Activated naive CD4-positive, alpha-beta T cell treated with Interleukin-2 at 50 U/mL for 16 hours (primary cell): ENCODE measurements at regions not wholly inside any gene's neighbourhood (a gene's known extent, or its start where the extent isn't known, plus 50 kb on each side); places are given as distances from the start of the nearest gene placed in this dataset.
A peak's percentile ranks its signal among the peaks of the same experiment; 100 is the strongest.

ENCODE experiments used
- DNase-seq: peaks from one replicate; pipeline ENCODE4 v3.0.0-alpha.2; 2020

- no peak for DNase-seq
These were observed 200.0 kb downstream of the AUH start for GRCh38 chr9:91161465-91162300.

GRCh38 chr9:91162311-91162710 is 199.4 kb downstream of the AUH start:
- peak; percentile 35 for DNase-seq

- peak; percentile 35 for DNase-seq
These were observed 198.8 kb downstream of the AUH start for GRCh38 chr9:91162784-91163443.

DNA sequence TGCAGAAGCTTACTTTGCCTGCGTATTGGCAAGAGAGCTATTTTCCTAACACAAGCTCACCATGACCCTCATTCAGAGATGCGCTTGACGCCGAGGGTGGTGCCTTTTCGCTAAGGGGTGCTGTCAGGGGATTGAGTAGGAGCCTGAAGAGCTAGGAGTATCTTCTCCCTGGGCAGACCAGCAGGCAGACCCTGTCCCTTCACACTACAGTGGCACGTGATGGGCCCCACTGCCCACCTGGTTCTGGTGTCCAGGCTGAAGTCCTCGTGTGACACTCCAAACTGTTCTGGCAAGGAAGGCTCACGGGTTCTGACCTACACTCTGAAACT is 198.3 kb downstream of the AUH start:
- DNase-seq = no peak

DNA sequence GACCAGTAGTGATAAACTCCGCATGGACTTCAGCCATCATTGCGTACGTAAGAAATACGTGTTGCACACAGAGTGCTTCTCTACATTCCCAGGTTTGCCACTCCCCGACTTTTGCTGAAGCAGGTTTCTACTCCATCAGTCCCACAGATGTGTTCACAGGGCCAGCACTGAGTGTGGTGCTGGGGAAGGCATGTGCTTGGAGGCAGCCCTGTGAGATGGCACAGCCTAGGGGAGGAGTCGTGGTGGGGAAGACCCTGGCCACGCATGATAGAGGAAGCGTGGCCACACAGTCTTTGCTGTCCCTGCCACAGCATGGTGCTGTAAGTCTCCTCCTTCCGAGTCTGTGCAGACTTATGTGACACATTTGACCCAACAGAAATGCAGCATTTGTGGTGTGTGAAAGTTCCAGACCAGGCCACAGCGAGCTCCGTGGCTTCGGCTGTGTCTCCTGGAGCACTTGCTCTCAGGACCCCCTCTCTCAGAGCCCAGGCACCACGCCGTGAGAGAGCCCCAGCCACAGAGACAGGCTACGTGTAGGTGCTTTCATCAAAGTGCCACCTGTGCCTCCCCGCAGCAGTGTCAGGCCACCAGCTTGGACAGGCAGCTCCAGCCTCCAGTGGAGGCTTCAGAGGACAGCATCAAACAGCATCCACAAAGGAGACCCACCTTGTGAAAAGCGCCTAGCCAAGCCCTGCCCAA is 197.8 kb downstream of the AUH start:
- DNase-seq = no peak
